Mononuclear cell (primary cell): ENCODE measurements at regions not wholly inside any gene's neighbourhood (a gene's known extent, or its start where the extent isn't known, plus 50 kb on each side); places are given as distances from the start of the nearest gene placed in this dataset.

Experiments used
- H3K27me3 ChIP-seq: 2 replicates; pipeline ENCODE4 v1.6.0; 2011; ENCODE audit warnings: low read length, control low read depth; ENCODE audit not compliant: insufficient read depth
- H3K4me1 ChIP-seq: 2 replicates; pipeline ENCODE4 v1.5.1; 2011; ENCODE audit warnings: mild to moderate bottlenecking, low read length, control low read depth; ENCODE audit not compliant: insufficient read depth
- H3K4me3 ChIP-seq: 2 replicates; pipeline ENCODE4 v1.5.1; 2011; ENCODE audit warnings: mild to moderate bottlenecking, low read length, moderate library complexity
- H3K9me3 ChIP-seq: 2 replicates; pipeline ENCODE4 v1.5.1; 2011; ENCODE audit warnings: low read depth, mild to moderate bottlenecking, control low read depth, low read length

DNA sequence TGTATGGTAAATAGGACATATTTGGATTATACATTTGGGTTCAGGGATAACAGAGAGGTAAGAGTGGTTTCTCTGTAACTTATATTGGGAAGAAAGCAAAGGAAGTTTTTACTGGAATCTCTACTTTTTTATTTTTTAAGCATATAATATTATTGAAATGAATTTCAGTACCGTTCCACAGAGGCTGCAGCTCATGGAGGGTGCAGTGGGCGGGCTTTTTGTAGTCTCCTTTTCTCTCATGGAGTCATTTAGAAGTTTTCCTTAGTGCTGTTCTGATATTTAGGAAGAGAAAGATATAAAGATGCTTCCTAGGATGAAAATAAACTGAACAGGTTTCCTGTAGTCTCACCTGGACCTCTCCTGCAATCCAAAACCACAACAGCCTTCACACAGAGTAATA is 1153.3 kb upstream of the TMEFF2 start:
- Histone ChIP-seq H3K4me3 (peak overlapping the region; percentile 49), H3K4me1 (peaks cover 3% of the 10 kb centered on the region), H3K9me3 (no peaks in the 10 kb centered on the region), H3K27me3 (no peaks in the 10 kb centered on the region)

- no peak overlapping the region for H3K4me3 ChIP-seq
- no peaks in the 10 kb centered on the region for H3K9me3 ChIP-seq
- H3K4me1 ChIP-seq: peaks cover 3% of the 10 kb centered on the region
- no peaks in the 10 kb centered on the region for H3K27me3 ChIP-seq
These were observed 1142.0 kb upstream of the TMEFF2 start for GRCh38 chr2:193336781-193337180.

DNA sequence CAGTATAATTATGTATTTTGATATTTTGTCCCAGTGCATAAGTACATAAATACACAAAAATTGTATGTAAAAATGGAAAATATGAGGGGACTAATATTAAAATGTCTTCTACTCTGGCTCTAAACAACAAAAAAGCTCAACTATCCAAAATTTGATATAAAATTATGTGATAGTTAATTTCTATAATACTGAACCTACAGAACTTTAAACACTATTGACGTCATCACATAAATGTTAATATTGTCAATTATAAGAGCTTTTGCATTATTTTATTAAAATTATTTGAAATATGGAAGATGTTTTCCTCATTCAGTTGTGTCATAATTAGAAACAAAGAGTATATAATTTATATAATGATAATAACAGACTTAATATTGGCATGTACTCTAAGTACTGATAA is 1139.7 kb upstream of the TMEFF2 start:
- peaks cover 3% of the 10 kb centered on the region for H3K4me1 ChIP-seq
- no peaks in the 10 kb centered on the region for H3K27me3 ChIP-seq
- H3K4me3 ChIP-seq: no peak overlapping the region
- H3K9me3 ChIP-seq: no peaks in the 10 kb centered on the region

DNA sequence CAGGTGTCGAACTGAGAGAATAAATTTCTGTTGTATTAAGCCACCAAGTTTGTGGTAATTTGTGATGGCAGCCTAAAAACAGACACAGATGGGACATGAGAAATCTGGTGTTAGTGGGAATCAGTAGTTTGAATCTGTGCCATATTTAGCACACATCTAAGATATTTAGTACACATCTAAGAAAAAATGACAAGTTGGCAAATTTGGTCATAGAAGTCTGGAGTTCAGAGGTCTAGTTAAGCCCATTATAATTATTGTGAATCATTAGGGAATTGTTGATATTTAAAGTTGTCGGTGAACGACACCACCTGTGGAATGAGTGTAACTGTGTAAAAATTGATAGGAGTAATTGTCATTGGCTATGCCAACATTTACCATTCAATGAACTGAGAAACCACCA is 1138.8 kb upstream of the TMEFF2 start:
- peaks cover 3% of the 10 kb centered on the region for H3K4me1 ChIP-seq
- no peak overlapping the region for H3K4me3 ChIP-seq
- no peaks in the 10 kb centered on the region for H3K9me3 ChIP-seq
- no peaks in the 10 kb centered on the region for H3K27me3 ChIP-seq

DNA sequence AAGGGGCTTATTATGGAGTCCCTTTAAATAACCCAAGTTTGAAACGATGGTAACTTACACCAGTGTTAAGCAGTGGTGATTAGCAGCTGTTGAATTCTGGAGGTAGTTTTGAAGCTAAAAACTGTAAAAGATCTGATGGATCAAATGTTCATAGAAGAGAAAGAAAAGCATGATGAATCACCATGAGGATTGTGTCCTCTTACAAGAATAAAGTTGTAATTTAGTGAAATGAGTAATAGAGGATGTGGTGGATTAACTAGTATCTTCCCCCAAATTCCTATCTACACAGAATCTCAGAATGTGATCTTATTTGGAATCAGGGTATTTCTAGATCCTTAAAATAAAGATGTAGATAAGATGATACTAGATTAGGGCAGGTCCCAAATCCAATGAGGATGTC is 1138.2 kb upstream of the TMEFF2 start:
- Histone ChIP-seq H3K4me3 (no peak overlapping the region), H3K9me3 (no peaks in the 10 kb centered on the region), H3K4me1 (peaks cover 3% of the 10 kb centered on the region), H3K27me3 (no peaks in the 10 kb centered on the region)

GRCh38 chr2:193331676-193332075 is 1136.9 kb upstream of the TMEFF2 start:
- Histone ChIP-seq H3K4me3 (no peak overlapping the region), H3K27me3 (no peaks in the 10 kb centered on the region), H3K9me3 (no peaks in the 10 kb centered on the region), H3K4me1 (peaks cover 6% of the 10 kb centered on the region)

DNA sequence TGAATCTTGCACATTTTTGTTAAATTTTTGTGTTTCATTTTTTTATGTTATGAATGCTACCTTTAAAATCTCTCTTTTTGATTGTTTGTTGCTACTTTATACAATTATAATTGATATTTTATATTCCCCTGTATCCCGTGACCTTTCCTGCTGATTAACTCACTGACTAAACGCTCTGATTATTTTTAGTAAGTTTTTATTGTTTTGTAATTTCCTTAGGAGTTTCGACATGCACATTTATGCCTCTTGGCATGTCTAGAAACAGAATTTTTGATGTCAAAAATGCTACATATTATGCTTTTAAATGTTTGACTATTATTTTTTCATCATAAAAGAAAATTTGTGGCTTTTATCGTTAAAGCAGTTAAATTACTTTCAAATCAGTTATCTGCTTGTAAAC is 1131.6 kb upstream of the TMEFF2 start:
- no peaks in the 10 kb centered on the region for H3K27me3 ChIP-seq
- no peaks in the 10 kb centered on the region for H3K9me3 ChIP-seq
- H3K4me3 ChIP-seq: no peak overlapping the region
- peaks cover 5% of the 10 kb centered on the region for H3K4me1 ChIP-seq

GRCh38 chr2:193315428-193316091 is 1120.8 kb upstream of the TMEFF2 start:
- Histone ChIP-seq H3K4me1 (no peaks in the 10 kb centered on the region), H3K9me3 (no peaks in the 10 kb centered on the region)

DNA sequence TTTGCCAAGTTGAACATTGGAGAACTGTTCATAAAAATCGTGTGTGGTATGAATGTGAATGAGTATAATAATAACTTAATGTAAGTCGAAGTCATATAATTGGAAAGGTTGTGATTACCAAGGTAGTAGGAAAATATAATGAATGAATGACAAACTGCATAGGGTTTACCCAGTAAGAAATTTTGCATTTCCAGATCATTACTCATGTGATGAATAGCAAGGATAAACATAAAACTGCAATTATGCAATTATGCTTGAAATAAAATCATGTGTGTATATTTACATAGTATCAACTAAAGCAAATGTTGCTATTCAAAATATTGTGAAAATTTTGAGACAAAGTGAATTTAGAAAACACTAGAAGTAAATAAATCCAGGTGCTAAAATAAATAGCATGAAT is 1108.7 kb upstream of the TMEFF2 start:
- Histone ChIP-seq H3K4me1 (no peaks in the 10 kb centered on the region), H3K9me3 (no peaks in the 10 kb centered on the region), H3K27me3 (no peaks in the 10 kb centered on the region), H3K4me3 (no peak overlapping the region)

More at GRCh38 chr2:193315428-193316091, 1120.8 kb upstream of the TMEFF2 start:
- Histone ChIP-seq H3K27me3 (no peaks in the 10 kb centered on the region), H3K4me3 (no peak overlapping the region)

- Histone ChIP-seq H3K4me1 (no peaks in the 10 kb centered on the region), H3K27me3 (no peaks in the 10 kb centered on the region), H3K9me3 (no peaks in the 10 kb centered on the region), H3K4me3 (no peak overlapping the region)
These were observed 1099.6 kb upstream of the TMEFF2 start for GRCh38 chr2:193294371-193294770.

DNA sequence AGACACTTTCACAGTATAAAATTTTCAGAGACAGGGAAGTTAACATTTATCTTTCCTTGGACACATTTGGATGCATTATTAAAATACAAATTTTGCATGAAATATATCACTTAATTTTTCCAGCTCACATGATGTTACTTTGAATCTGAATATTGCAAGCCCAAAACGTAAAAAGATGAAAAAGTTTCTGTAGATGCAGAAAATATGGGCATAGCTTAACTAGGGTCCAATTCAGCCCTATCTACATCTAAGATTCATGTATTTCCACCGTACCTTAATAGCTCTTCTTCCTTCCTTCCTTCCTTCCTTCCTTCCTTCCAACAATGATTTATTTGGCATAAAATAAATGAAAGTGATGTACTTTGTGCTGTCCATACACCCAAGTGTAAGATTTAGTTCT is 1084.6 kb upstream of the TMEFF2 start:
- no peaks in the 10 kb centered on the region for H3K27me3 ChIP-seq
- H3K4me1 ChIP-seq: no peaks in the 10 kb centered on the region
- no peak overlapping the region for H3K4me3 ChIP-seq
- H3K9me3 ChIP-seq: no peaks in the 10 kb centered on the region

GRCh38 chr2:193276988-193277387 is 1082.3 kb upstream of the TMEFF2 start:
- no peak overlapping the region for H3K4me3 ChIP-seq
- no peaks in the 10 kb centered on the region for H3K9me3 ChIP-seq
- no peaks in the 10 kb centered on the region for H3K27me3 ChIP-seq
- H3K4me1 ChIP-seq: no peaks in the 10 kb centered on the region

GRCh38 chr2:193276560-193276959 is 1081.8 kb upstream of the TMEFF2 start:
- Histone ChIP-seq H3K27me3 (no peaks in the 10 kb centered on the region), H3K4me3 (no peak overlapping the region), H3K4me1 (peaks cover 4% of the 10 kb centered on the region), H3K9me3 (no peaks in the 10 kb centered on the region)

DNA sequence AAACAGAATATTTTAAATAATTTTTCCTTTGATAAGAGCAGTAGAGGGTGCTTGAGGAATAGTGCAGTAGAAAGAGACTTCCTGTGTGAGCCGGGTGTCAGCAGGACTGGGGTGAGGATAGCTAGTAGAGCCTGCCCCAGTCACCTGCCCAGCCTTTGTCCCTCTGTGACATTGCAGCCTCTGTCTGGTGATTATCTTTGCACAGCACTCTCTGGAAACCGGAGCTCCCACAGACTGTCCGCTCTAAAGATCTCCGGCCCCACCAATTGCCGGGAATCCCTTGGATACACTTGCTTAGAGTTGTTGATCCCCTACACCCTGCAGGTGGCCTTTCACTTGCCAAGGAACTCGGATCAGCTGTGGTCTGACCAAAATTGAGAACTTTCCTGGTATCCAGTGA is 1081.3 kb upstream of the TMEFF2 start:
- Histone ChIP-seq H3K9me3 (no peaks in the 10 kb centered on the region), H3K27me3 (no peaks in the 10 kb centered on the region), H3K4me3 (no peak overlapping the region), H3K4me1 (peaks cover 9% of the 10 kb centered on the region)

DNA sequence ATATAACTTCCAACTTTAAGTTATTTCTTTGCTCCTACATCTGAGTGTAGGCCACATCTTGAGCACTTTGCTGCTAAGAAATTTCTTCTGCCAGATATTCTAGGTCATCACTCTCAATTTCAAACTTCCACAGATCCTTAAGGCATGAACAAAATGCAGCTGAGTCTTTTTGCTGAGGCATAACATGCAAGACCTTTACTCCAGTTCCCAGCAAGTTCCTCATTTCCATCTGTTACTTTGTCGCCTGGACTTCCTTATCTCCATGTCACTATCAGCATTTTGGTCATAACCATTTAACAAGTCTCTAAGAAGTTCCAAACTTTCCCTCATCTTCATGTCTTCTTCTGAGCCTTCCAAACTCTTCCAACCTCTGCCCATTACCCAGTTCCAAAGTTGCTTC is 1077.3 kb upstream of the TMEFF2 start:
- no peaks in the 10 kb centered on the region for H3K27me3 ChIP-seq
- H3K4me1 ChIP-seq: peaks cover 9% of the 10 kb centered on the region
- no peaks in the 10 kb centered on the region for H3K9me3 ChIP-seq
- no peak overlapping the region for H3K4me3 ChIP-seq

- Histone ChIP-seq H3K4me3 (no peak overlapping the region), H3K4me1 (peaks cover 9% of the 10 kb centered on the region), H3K9me3 (no peaks in the 10 kb centered on the region), H3K27me3 (no peaks in the 10 kb centered on the region)
These were observed 1076.1 kb upstream of the TMEFF2 start for GRCh38 chr2:193270816-193271215.
